Omental fat pad (tissue), 3 donors: ENCODE measurements at regions not wholly inside any gene's neighbourhood (a gene's known extent, or its start where the extent isn't known, plus 50 kb on each side); places are given as distances from the start of the nearest gene placed in this dataset.

Experiments
- ATAC-seq: fragments of 150-250 bp; one replicate; pipeline ENCODE4 v1.9.1; 2016; ENCODE audit warnings: mild to moderate bottlenecking, moderate library complexity; ENCODE audit not compliant: low FRiP score
- DNase-seq: peaks from one replicate; pipeline ENCODE4 v3.0.0-alpha.2; 2019; ENCODE audit warnings: low spot score
- CTCF ChIP-seq, 3 donors: fragments of 450-650 bp; IDR thresholded peaks; one replicate each; pipeline ENCODE4 v1.5.1; 2016 to 2017; ENCODE audit warnings: antibody characterized with exemption in 3 of 3, mild to moderate bottlenecking in 3 of 3, moderate library complexity in 2 of 3

- ATAC-seq (no peak), DNase-seq (no peak)
- TF ChIP-seq CTCF (IDR thresholded peaks at IDR 0.05), result no peak
Measured at GRCh38 chr7:9645756-9646155, 1212.3 kb downstream of the NXPH1 start.

- no peak for TF ChIP-seq CTCF (IDR thresholded peaks at IDR 0.05)
- ATAC-seq (no peak), DNase-seq (no peak)
Measured at GRCh38 chr7:9657257-9657656, 1223.8 kb downstream of the NXPH1 start.

DNA sequence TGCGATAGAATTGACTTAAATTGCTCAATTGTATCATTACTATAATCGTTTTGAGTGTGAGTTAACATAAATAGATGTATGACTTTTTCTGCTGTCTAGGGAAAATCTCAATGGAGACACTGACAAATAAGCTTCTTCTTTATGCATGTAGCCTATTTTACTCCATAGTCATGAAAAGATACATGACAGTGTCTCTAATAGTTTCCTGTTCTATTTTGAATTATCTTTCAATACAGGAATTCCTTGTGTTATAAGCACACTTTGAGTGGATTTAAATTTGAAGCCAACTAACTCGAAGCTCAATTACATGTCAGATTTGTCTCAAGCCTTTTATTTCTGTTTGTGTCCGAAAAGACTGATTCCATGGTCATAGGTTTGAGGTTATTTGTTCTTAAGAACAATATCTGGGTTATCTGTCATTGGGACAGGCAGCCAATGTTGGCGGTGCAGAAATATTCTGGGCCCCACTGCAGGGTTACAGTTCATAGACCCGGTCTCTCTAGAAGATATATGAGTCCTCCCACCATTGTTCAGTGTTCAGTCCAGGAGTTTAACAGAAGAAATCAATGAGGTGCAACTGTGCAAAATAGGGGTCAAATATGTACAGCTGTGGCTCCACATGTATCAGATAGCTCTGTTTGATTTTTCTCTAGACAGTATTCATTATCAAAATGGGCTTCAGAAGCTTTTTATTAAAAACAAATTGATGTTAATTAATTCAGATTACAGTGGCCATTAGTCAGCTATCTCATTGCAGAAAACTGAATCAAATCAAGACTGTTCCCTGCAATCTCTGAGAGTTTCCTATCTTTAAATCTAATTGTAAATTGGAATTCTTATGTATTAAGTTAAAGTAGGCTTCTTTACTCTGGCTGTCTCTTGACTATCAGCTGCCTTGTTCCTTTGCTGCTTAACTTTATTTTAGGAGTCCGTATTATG lies 1238.8 kb downstream of the NXPH1 start:
- TF ChIP-seq CTCF (IDR thresholded peaks at IDR 0.05), result no peak
- DNase-seq, result no peak

DNA sequence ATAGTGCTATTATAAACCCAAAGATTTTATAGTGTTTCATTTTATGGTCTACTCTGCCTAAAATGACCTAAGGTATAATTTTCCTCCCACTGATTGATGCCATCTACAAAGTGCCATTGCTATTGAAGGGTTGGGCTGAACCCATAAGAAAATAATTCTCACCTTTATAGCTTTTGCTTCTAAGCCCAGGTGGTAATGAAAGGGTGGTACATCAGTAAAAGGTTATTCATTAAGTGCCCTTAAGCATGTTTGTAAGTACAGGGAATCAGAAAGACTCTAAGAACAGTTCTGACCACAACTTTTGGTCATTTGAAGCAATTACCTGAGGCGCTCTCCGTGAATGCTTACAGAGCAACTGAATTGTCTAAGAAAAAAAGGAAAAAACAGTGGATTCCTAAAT lies 1247.3 kb downstream of the NXPH1 start:
- TF ChIP-seq CTCF (IDR thresholded peaks at IDR 0.05), result no peak
- ATAC-seq (no peak), DNase-seq (no peak)

More for the DNA sequence above, 1238.8 kb downstream of the NXPH1 start:
- ATAC-seq, result no peak

GRCh38 chr7:9681284-9681683 lies 1247.9 kb downstream of the NXPH1 start:
- no peak for ATAC-seq
- DNase-seq, result no peak
- TF ChIP-seq CTCF (IDR thresholded peaks at IDR 0.05), result no peak

GRCh38 chr7:9691286-9691685 lies 1257.9 kb downstream of the NXPH1 start:
- DNase-seq (no peak), ATAC-seq (no peak)
- TF ChIP-seq CTCF (IDR thresholded peaks at IDR 0.05), result no peak

DNA sequence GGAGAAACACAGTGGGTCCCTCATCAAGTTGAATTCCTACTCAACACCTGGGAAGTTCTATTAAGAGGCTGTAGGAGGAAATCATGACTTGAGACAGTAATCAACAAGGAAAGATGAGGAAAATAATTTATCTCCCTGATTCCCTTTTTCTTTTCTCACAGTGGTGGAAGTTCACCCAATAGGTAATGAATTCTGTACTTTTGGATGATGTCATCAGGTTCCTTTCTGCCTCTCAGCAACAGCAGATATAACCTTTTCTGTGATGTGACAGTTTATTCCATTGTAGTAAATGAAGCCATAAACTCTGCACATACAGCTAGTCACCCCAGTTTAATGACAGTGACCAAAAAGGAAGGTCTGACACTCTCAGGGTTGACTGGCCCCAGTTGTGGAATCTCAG lies 1265.0 kb downstream of the NXPH1 start:
- DNase-seq, result no peak
- ATAC-seq, result no peak
- TF ChIP-seq CTCF (IDR thresholded peaks at IDR 0.05), result no peak
